ENCODE measurements at regions not wholly inside any gene's neighbourhood (a gene's known extent, or its start where the extent isn't known, plus 50 kb on each side); places are given as distances from the start of the nearest gene placed in this dataset.
"Not testable (repeated sequence)": the region's sequence is repeated elsewhere in the genome, so short reads cannot be mapped to it uniquely, and the experiment has no call there.

DNA sequence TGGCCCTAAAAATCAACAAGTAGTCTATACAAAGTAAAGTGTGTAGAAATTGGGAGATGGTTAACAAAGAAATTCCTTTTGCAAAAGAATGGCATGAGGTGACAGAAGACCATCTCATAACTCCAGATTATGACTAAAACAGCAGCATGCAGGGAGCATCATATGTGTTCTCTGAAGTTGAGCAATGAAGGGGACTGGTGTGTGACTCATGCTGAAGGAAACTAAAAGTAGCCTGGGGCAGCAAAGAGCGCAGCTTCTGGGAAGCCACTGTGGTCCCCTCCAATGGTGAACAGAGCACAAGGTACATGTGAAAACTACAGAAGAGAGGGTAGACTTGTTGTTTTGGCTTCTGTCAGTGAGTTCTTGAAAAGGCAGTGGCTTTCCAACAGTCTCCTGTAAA lies 133.4 kb downstream of the MACC1 start:
- intact Hi-C loops (cut with DNase I), result no loop called here
- ATAC-seq (no peak), DNase-seq (no peak)

DNA sequence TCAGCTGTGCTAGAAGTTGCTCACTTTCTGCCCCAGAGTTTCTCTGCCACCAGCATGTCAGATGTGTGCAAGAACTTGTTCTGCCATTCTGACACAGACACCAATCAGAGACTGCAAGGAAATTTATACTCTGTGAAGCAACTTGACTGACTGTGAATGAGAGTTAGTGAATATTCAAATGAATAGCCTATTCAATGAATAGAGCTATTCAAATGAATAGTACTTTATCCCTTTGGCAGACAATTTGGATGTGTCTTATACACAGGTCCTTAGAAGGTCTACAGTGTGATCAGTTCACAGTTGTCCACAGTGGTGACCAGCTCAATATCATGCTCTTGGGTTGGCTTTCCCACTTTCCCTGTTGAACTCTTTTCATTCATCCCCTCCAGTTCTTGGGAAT lies 138.1 kb downstream of the MACC1 start:
- intact Hi-C loops (cut with DNase I), result no loop called here
- no peak for DNase-seq
- no peak for ATAC-seq

DNA sequence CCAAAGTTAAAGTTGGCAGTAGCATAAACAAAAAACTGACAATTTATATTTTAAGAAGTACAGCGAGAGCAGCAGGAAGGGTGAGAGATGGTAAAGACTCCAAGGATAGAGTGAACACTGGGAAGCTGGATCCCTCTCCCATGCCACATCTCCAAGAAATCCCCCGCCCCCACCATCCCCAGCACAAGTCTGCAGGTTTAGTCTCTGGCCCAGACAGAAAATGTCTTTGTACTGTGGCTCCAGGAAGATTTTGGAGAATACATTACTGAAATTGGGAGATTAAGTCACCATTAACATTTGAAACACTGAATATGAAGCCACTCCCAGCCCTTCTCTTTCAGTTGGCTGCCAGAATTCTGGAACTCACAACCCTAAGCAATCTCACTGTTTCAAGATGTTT lies 140.3 kb downstream of the MACC1 start:
- DNase-seq (no peak), ATAC-seq (no peak)
- intact Hi-C loops (cut with DNase I), result no loop called here

DNA sequence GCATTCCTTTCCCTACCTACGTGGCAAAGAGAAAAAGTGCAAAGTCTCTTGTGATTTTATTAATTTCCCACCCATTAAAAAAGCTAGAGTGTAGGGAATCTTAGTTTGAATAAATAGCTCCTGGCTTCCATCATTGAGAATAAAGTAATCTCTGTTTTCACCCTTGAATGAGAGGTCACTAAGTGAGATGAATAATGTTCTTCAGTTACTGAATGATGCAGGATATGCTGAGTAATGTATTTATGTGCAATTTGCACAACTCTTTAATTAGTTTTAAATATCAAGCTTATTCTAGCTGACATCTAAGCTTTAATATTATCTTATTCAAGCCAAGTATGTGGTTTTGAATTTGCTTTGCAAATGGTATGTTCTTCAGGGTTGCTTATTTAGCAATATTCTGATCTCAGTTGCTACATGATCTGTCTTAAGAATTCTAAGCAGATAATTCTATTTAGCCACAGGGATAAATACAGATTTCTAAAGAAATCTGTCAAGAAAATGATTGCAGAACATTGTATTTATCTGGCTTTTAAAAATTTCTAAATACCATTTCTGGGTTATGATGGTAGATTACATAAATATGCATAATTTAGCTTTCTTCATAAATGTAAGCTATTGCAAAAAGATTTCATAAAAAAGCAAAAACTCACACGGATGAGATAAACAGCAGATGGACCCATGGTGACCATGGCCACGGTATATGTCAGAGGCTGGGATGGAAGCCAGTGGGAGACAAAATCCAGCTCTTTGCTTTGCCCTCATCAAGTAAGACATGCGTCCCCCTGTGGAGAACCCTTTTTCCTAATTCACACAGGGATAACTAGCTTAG lies 141.0 kb downstream of the MACC1 start:
- intact Hi-C loops (cut with DNase I), result no loop called here
- DNase-seq (no peak), ATAC-seq (no peak)

DNA sequence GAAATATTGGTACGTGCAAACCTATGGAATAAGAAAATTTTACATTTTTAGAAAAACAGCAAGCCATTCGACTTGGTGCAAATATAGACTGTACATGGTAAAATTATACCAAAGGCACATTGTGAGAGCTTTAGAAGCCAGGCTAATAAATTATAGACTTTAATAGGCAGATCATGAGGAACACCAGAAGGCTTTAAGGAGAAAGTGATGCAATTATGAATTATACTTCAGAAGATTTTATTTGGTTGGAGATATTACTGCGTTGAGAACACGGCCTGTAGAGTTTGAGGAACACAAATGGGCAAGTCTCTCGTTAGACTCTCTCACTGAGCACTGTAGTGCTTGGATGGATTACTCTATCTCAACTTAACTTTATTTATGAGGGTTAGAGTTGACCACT lies 141.7 kb downstream of the MACC1 start:
- ATAC-seq (no peak), DNase-seq (no peak)
- intact Hi-C loops (cut with DNase I), result no loop called here

DNA sequence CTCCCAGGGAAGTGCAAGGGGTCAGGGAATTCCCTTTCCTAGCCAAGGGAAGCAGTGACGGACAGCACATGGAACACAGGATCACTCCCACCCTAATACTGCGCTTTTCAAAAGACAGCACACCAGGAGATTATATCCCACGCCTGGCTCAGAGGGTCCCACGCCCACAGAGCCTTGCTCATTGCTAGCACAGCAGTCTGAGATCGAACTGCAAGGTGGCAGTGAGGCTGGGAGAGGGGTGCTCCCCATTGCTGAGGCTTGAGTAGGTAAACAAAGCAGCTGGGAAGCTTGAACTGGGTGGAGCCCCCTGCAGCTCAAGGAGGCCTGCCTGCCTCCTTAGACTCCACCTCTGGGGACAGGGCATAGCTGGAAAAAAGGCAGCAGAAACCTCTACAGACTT lies 149.2 kb downstream of the MACC1 start:
- intact Hi-C loops (cut with DNase I); ATAC-seq; DNase-seq: not testable (repeated sequence)

DNA sequence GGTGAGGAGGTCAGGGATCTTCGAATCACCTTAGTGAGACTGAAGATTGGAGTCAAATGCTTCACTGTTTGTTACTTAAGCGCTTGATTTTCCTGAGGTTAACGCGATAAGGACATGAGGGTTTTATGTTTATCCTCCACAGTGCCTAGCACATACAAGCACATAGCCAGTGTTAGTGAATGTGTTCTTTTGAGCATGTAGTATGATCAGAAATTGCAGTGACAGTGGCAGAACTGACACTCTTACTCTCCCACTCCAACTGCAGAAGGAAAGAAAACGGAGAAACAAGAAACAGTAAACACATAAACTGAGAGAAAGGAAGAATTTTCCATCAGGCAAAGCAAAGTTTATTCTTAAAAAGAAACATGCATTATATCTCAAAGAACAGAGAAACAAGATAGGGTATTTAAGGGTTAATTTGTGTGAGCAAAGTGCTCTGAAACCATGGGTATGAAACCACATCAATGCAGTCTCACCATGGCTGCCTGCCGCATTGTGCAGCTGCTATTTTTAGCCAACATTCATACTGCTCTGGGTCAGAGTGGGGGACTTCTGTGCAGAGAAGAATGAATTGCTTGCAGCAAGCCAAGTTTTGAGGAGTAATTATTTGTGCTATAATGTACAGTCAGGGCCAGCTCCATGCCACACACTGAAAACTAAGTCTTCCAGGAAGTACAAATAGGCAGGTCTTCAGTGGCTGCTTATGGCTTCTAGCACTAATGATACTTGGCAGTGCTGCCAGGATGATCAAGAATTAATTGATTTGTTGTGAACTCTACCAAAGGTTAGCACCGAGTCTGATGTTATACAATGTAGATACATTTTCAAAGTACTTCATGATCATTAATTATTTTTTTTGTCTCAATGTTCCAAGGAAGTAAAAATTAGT lies 152.0 kb downstream of the MACC1 start:
- no peak for DNase-seq
- no peak for ATAC-seq
- intact Hi-C loops (cut with DNase I), result no loop called here

DNA sequence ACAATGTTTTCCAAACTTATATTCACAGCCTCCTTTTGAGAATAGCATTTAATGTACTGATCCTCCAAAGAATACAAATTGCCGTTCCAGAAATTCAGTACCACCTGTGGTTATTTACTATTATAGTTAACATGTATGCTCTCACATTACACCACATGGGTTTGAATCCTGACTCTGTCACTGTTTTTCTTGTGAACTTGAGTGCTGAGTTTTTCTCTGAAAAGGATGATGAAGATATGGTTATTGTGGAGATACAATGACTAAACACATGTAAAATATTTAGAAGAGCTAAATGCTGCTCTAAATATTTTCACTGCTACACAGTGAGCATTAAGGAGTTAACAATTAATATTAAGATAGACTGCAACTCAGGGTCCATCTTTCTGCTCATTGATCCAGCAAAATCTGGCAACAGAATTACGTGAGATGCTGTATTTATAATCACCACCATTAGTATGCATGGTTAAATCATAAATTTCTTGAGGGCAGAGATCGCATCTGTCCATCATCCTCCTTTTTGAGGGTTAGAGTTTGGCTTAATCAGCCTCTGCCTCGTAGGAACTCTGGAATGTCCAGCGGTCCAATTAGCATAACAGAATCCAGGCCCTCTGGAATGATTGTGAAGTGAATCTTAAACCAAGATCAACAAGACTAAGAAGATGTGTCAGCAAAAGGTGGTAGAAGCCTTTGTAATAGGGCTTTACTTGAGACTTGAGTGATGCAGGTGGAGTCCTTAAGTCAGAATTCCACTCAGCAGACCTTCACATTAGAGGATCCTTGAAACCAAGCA lies 152.8 kb downstream of the MACC1 start:
- DNase-seq (no peak), ATAC-seq (no peak)
- intact Hi-C loops (cut with DNase I), result no loop called here

DNA sequence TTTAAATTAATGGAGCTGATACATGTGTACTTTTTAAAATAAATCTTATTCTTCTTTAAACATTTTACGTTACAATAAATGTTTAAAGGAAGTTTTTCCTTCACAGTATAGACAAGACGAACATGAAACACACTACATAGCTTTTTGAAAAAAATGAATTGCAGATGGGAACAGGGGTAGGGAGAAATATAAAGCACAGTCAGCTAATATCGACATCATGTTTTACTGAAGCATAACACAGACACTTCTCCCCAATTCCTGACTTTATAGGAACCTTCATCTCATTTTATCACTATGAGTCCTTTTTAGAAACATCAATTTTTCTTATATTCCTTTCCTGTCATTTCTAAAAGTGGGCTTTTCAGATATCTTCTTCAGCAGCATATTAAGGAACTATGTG lies 153.5 kb downstream of the MACC1 start:
- intact Hi-C loops (cut with DNase I), result no loop called here
- DNase-seq (no peak), ATAC-seq (no peak)

DNA sequence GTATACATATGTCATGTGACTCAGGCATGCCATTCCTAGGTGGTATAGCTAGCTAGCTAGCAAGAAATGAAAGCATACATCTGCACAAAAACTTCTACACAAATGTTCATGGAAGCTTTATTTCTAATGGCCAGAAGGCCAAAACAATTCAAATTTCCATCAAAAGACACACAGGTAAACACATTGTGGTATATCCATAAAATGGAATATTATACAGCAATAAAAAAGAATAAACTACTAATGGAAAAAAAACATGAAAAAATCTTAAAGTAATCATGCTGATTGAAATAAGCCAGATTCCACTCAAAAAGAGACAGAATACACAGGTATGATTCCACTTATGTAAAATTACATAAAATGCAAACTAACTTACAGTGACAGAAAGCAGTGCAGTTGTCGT lies 154.3 kb downstream of the MACC1 start:
- intact Hi-C loops (cut with DNase I), result no loop called here
- DNase-seq (no peak), ATAC-seq (no peak)

DNA sequence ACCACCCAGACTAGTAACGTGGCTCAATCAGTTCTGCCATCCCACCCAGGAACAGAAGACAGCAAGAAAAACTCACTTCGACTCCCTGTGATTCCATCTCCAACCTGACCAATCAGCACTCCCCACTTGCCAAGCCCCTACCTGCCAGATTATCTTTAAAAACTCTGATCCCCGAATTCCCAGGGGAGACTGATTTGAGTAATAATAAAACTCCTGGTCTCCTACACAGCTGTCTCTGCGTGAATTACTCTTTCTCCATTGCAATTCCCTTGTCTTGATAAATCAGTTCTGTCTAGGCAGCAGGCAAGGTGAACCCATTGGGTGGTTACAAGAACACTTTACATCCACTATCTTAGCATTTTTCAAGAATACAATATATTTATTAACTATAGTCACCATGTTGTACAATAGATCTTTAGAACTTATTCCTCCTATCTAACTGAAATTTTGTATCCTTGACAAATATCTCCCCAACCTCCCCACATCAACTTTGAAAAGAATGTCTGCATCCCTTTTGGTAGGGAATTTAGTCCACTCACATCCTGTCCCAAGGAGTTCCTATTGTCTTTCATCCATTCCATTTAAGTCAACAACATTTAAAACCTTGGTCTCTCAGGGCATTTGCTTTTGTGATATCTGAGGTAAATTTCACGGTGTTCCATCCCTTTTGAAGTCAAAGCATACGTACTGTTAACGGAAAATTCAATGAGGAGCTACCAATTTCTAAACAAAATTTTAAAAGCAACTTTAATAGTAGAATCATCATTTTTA lies 163.7 kb downstream of the MACC1 start:
- intact Hi-C loops (cut with DNase I), result no loop called here
- DNase-seq (no peak), ATAC-seq (no peak)

DNA sequence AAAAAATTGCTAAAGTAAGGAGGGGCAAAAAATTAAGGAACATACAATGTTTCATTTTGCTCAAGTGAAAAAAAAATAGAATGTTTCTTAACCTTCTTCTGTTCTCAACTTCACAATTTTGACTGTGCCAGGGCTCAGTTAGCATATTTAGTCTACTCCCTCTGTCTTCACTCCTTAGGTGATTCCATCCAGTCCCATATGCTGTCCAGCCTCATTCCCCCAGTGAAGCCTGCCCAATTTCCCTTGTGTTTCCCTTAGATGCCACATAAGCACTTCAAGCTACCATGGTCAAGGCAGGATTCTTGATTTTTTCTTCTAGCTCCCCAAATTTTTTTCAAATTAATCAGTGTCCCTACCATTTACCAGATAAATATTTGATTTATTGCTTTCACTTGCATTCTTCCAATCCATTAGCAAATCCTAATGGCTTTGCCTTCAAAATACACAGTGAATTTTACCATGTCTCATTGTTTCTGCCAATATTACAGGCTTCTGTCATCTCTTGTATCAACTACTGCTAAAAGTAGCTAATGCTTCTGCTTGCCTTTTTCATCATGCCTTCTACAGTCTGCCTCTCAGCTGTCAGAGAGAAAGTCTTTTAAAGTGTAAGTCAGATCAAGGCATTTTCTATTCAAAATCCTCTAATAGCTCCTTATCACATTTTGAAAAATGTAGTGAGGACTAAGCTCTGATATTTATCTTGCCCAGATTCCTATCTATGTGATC lies 166.8 kb downstream of the MACC1 start:
- DNase-seq, result no peak
- ATAC-seq, result no peak
- intact Hi-C loops (cut with DNase I), result no loop called here

DNA sequence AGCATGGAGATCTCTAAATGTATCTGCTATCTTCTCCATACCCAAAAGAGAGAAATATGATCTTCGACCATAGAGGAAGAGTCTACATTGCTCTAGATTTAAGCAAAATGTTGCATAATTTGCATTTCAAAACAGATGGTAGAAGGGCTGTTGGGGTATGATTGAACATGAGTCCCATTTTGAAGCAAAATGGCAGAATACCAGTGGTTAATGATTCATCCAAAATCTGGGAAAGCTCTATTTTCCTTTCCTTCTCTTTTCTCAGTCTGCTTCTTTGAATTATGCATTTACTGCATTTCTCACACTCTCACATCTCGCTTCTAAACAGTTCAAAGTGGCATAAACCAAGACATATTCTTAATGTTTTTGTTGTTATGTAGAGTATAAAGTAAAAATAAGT lies 178.5 kb downstream of the MACC1 start:
- DNase-seq (no peak), ATAC-seq (no peak)
- intact Hi-C loops (cut with DNase I), result no loop called here

DNA sequence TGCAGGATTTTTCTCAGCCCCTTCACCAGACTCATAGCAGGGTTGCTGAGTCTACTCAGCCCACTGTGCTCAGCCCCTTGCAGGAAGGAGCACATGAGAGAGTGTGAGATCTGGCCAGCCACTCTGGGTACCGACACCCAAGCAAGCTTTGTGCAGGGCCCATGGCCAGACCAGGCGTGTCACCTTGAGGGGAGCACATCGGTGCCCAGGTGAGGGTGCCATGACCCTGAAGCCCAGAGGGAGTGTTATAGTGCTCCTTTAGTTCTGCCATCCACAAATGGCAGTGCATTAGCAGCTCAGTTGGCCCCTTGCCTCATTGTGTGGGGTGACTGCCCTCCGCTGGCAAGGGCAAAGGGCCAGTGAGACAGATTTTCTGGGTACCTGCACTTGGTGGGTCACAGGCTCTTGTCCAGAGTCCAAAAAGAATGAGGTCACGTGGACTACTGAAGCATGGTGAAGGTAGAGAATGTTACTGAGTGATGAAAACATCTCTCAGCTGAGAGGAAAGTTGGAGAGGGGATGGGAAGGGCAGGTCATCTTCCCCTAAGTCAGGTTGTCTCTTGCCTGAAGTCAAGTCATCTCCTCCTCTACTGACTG lies 181.8 kb downstream of the MACC1 start:
- intact Hi-C loops (cut with DNase I), result no loop called here
- ATAC-seq, result no peak
- no peak for DNase-seq

DNA sequence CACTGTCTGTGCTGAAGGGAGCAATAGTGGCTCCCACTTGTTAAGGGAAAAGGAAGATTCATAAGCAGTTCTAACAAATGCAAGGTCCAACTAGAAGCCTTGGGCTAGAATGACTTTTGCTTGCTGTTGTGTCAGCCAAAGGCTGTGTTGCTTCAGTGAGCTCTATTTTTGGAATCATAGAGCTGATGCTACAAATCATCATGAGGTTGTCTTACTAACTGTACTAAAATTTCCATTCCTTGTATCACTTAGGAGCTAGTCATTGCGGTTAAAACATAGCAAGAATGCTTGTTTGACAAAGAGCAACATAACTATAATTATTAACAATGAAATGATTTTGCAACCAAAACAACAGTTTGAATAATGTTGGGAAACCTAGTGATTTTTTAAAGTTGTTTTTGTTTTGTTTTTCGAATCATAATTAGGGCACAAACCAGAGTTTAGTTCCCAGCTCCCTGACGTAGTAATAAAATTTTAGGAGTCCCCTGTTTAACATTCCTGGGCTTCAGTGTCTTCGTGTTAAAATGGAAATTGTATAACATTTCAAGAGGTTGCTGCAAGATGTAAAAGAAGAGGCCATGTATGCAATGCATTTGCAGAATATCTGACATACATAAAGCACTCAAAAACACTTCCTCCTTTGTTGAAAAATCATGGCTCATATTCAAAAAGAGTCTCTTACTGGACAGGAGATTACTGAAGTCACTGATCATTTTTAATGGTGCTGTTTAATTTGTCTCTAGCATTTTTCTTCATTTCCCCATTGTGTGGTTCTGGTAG lies 183.4 kb downstream of the MACC1 start:
- no peak for DNase-seq
- intact Hi-C loops (cut with DNase I), result no loop called here
- no peak for ATAC-seq

DNA sequence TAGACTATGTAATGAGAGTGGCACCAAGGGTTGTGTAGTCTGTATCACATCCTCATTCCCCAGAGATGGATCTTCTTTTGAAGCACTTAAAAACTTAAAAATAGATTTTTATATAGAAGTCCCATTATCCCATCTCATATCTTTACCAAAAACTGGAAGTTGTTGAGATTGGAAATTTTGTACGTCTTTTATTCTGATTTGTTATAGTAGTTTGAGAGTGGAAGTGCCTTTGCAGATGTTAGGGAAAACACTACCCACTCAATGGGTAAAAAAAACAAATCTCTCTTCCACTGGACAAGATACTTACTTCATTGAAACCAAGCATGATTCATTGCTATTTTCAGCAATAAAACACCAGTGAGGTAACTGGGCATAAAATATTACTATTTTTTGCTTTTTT lies 184.4 kb downstream of the MACC1 start:
- intact Hi-C loops (cut with DNase I), result no loop called here
- no peak for DNase-seq
- ATAC-seq, result no peak

DNA sequence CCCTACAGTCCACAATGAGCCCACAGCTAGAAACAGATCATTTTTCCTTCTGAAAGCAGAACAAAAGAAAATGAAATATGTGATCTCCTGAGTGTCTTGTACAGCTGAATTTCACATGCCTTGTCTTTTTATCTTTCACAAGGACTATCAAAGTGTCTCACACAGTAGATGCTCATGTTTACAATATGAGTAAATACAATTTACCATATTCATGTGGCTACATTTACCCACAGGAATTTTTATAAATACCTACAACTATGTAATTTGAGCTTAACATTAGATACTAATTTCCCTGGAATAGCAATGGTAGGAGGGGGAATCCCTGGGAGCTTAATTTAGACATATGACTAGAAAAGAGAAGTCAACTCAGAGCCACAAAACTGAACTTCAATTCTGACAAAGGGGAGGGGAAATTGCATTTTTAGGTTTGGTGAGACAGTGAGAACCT lies 186.2 kb downstream of the MACC1 start:
- intact Hi-C loops (cut with DNase I), result no loop called here
- no peak for DNase-seq
- no peak for ATAC-seq
